Ovary (tissue), 3 donors: ENCODE measurements at regions not wholly inside any gene's neighbourhood (a gene's known extent, or its start where the extent isn't known, plus 50 kb on each side); places are given as distances from the start of the nearest gene placed in this dataset.

Experiments
- POLR2A ChIP-seq: fragments of 450-650 bp; IDR thresholded peaks from one replicate; pipeline ENCODE4 v1.6.1; 2017; ENCODE audit warnings: antibody characterized with exemption, mild to moderate bottlenecking, moderate library complexity
- TF ChIP-seq, protein P1 (sequence below), 3 donors: fragments of 450-650 bp in 2 of 3; fragments of 200-600 bp in 1 of 3; IDR thresholded peaks; one replicate each; pipeline versions ENCODE4 v1.5.1 to v1.8.0; 2016 to 2022; ENCODE audit warnings: antibody characterized with exemption in 3 of 3, mild to moderate bottlenecking in 1 of 3
- donor health status: DM: no; HTN: no; CAD: no.

DNA sequence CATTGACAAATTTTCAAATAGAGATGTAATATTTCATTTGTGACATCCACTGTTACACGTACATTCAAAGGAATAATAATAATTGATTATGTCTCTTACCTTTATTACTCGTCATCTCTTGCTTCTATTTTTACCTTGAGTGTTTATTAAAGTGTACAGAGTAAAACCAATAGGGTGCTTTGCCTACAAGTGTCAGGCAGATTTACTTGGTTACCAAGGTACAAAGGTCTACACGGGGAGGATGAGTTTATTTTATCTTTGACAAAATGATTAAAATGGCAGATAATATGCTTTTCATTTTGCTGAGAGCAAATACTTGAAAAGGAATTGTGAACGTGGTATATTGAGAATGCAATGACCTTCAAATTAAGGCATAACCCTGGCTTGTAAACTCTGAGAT is 137.8 kb upstream of the SOX5 start:
- no peak for TF ChIP-seq POLR2A
- TF ChIP-seq, protein P1, sequence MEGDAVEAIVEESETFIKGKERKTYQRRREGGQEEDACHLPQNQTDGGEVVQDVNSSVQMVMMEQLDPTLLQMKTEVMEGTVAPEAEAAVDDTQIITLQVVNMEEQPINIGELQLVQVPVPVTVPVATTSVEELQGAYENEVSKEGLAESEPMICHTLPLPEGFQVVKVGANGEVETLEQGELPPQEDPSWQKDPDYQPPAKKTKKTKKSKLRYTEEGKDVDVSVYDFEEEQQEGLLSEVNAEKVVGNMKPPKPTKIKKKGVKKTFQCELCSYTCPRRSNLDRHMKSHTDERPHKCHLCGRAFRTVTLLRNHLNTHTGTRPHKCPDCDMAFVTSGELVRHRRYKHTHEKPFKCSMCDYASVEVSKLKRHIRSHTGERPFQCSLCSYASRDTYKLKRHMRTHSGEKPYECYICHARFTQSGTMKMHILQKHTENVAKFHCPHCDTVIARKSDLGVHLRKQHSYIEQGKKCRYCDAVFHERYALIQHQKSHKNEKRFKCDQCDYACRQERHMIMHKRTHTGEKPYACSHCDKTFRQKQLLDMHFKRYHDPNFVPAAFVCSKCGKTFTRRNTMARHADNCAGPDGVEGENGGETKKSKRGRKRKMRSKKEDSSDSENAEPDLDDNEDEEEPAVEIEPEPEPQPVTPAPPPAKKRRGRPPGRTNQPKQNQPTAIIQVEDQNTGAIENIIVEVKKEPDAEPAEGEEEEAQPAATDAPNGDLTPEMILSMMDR (IDR thresholded peaks at IDR 0.05): no peak
